GM18519 (cell line): ENCODE measurements at regions not wholly inside any gene's neighbourhood (a gene's known extent, or its start where the extent isn't known, plus 50 kb on each side); places are given as distances from the start of the nearest gene placed in this dataset.

Source experiments
- ATAC-seq: cut with Tn5 transposase; IDR thresholded peaks from one replicate; pipeline ENCODE4 v1.9.1; 2021; ENCODE audit warnings: mild to moderate bottlenecking, moderate library complexity; ENCODE audit not compliant: unreplicated experiment, low FRiP score

DNA sequence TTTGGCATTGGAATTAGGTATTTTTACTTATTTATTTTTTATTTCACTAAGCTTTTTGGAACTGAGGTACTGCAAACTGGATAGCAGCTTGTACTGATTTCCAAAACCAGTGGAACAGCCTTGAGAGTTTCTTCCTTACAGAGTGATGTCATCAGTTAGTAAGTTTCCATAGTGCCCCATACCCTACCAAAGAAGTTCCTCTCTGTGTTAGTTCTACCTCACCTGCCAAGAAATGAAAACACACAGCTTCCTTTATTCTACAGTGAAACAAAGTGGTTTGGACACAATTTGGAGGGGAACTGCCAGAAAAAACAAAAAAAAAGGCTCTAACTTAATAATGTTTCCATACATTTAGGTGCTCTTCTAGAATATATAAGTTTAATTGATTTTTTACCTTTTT lies 430.9 kb upstream of the ADGRL2 start:
- ATAC-seq: no peak

DNA sequence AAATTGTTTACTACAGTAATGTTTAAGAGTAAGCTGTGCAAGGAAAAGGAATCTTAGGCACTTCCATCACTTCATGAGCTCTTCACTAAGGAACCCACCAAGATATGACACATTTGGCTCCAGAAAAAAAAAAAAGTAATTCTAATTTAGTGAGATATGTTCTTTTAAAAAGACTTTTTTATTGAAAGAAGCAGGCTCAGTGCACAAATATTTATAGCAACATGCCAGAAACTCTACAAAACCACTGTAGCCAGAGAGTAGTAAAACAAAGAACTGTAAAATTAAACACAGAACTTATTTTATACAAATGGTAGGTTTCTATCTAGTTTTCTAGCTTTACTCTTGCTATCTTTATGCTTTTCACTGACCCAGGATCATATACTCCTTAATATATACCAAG lies 434.6 kb upstream of the ADGRL2 start:
- ATAC-seq: no peak

DNA sequence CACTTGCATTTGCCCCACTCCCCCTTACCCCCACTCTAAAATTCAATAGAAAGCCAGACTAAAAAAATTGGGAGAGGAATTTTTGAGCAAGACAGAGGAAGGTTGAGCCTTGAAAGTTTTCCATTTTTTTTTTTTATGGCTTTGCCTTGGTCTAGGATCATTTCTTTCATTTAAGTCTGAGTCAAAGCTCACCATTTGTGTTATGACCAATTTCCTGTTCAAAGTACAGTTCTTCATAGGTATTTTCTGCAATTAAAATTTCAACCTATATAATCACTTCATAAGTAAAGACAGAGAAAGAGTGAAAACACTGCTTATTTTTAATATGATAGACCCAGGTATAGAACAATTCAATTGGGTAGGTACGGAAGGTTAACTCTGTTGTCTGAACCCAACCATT lies 436.6 kb upstream of the ADGRL2 start:
- ATAC-seq: no peak

DNA sequence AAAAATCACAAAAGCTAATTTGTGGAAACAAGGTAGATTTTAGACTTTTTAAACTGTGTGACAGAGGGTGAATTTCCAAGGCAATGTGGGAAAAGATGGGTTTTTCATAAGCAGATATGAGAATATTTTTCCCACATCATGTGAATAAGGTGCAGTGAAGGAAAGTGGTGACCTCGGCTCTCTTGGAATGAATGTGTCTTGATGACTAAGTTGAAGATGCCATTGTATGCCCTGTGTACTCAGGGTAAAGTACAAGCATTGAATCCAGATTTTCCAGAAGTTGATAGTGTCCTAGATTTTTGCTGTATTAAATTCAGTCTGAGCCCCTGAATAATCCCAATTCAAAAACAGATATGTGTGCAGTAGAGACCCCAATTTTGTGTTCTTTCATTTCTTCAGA lies 442.6 kb upstream of the ADGRL2 start:
- ATAC-seq: no peak

DNA sequence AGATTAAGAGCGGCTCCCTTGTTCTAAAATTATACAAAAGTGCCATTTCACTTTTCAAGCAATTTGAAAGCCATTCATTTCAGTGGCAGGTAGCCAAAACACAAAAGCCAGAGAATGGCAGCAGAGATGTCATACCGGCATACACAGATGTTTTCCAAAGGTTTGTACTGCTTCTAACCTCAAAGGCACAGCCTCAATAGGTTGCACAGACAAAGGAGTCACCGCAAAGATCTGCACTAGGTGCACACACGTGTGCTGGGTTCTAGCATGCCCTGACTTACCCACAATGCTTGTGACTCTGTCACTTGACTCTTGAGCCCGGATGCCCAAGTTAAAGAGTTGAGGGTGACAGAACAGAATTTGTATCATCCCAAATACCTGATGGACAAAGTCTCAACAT lies 448.9 kb upstream of the ADGRL2 start:
- no peak for ATAC-seq

DNA sequence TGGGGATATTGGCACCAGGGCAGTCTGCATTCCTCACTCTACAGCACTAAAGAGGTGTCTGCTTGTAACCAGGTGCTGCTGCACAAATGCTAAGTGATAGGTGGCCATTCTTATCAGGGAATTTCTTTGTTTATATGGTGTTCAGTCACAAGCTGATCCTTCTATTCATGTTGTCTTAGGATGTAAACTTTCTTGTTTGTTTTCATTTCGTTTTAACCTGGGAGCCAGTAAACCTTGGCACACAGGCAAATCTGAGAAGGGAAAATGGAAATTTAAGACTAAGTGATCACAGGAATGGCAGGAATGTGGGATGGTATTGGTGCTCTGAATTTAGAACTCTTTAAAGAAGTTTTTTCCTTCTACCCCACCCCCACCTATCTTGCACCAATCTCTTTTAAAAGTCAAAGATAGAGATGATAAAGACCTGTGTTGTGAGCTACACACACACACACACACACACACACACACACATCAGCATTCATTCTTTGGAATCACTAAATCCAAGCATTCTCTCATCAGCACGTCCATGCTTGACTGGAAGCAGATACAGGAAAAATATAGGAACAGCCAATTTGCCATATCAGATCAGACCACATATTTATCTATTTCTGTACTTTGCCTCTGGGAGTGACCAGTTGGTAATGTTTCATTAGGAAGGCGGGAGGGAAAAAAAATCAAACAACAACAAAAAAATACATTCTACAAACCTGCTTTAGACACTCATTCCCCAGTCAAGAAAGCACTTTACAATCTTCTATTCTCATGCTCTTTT lies 451.4 kb upstream of the ADGRL2 start:
- no peak for ATAC-seq

DNA sequence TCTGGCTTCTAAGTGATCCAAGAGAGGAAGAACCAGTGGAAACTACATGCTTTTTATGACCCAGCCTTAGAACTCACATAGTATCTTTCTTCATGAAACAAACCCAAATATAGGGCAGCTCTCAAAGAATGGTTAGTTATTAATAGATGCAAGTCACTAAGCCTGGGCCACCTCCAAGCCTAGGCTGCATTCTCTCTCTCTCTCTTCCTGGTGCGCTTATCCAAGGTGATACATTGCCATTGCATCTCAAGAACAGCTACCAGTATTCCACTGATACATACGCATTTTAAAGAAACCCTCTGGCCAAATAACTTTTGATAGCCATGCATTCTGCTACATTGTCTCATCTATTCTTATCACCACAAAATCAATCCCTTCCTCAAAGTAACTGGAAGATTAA lies 455.6 kb upstream of the ADGRL2 start:
- ATAC-seq: no peak

DNA sequence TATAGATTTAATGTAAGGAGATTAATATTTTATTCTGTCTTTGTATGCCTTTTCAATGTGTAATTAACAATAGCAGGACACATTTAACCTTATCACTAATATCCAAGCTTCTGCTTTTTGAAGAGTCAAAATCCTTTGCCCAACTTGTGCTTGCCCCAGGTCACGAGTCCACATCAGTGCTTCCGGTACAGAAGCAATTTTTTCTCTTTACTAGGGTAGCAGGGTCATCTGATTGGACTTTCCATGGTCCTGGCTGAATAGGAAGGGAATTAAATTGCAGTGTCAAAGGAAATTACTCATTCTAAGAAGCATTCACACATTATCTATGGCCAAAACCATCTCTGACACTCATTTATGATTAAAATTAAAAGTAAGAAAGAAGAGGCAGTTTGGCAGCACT lies 460.5 kb upstream of the ADGRL2 start:
- no peak for ATAC-seq

DNA sequence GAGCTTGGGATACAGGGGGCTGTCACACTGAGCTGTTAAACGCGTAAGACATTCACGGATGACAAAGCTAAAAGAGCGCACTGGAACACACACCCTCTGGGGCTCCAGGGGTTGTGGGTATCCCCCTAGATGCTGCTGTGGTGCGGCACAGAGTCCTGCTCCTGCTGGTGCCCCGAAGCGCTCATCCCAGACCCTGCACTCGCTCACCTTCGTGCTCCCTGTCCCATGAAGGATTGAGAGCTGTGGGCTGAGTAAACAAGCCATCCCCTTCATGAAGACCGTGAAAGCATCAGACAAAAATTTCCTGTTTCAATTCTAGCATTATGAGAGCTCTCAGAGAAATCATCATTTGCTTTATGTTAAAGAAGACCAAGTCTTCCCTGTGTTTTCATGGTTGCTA lies 463.5 kb upstream of the ADGRL2 start:
- ATAC-seq: no peak

DNA sequence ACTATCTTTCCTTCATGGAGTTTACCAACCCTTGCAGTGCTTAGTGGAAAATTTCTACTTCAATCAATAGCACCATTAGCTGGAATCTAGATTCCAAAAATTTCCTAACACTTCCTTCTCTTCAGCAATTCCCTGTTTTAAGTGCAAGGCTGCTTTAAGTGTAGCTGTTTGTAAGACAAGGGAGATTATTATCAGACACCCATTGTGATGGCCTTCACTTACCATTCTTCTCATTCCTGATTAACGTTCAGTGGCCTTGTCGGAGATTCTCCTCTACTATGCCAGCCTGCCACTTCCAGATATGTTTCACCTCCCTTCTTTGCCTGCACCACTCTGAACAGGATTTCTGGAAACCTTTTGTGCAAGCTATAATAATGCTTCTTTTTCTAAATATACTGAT lies 464.9 kb upstream of the ADGRL2 start:
- no peak for ATAC-seq

DNA sequence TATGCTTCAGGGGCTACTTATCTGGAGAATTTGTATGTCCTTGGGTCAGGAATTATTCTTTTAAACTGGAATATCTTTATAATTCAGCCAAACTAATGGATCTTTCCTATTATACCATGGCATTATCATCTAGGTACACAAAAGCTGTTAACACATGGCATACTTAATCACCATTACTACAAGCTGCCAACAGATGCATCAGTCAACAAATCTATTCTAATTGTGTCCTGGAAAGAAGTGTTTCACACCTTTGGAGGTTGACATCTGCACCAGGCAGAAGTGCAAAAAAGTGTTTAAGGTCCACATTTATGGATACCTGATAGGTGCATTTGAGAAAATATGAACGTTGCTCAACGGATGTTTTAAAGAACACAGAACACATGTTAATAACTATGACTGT lies 470.2 kb upstream of the ADGRL2 start:
- no peak for ATAC-seq

DNA sequence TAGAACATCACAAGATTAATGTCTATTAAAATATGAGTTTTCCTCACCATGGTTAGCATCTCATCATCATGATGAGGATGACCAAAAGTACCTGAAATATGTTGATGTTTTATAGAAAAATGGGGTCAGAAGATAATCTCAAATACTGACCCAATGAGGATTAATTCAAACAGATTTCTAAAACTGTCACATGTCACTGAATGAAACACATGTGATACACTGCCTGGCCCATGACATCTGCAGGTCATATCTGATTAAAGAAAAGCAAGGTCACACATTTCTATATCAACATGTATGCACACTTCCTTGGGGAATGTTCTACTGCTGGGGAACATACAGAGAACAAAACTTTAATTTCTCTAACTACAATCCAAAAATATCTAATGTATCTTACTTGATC lies 470.6 kb upstream of the ADGRL2 start:
- ATAC-seq: no peak

DNA sequence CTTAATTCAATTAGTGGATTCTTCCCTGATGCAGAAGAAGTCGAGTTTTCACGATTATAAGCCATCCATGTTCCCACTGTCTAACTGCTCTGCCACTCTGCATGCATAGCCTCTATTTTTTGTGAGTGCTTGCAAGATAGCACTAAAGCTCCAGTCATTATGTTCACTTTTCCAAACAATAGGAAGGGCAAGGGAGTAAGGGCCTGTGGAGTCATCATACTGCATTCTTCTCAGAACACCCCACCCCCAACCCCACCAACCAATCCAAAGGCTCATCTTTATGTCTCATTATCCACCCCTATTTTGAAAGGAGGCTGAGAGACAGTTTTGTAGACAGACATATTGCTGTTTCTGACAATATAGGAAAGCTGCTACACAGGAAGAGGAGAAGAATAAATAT lies 471.7 kb upstream of the ADGRL2 start:
- no peak for ATAC-seq

DNA sequence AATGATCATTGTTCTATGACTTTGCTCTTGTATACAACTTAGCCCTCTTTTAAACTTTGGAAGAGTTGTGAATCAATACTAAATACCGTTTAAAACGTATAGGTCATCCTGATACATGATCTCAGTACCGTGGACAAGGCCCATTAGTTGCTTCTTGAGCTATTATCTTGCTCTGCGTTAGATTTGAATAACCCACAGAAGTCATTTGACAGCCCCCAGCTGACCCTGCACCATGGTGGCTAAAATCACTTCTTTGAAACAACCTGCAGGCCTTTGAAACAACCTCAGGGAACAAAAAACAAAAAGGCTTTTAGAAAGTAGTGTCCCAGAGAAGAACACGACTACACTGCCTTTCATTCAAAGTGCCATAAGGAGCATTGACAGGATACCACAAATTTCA lies 473.0 kb upstream of the ADGRL2 start:
- no peak for ATAC-seq

DNA sequence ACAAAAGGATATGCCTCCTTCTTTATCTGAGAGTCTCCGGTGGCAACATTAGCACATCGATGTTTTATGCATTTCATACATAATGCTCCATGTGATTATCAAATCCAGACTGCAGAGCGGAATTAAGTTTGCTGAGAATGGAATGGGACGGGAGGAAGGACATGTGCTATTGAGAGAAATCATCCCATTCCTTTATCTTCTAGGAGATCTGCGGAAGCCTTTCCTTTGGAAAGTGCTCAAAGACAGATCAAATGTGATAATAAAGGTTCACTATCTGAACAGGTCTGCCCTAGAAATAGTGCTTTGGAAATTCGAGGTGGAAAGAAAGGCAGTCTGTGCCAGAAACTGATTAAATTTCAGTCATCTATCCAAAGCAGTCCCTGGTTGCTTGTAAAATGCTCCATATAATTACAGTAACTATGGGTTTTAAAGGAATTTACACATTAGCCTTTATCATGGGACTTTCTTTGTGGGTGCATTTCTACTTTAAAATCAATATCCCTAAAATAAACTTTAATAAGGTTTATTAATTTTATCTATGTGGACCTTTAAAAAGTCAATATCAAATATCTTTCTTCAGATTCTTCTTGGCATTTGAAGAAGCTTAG lies 473.5 kb upstream of the ADGRL2 start:
- ATAC-seq: no peak

DNA sequence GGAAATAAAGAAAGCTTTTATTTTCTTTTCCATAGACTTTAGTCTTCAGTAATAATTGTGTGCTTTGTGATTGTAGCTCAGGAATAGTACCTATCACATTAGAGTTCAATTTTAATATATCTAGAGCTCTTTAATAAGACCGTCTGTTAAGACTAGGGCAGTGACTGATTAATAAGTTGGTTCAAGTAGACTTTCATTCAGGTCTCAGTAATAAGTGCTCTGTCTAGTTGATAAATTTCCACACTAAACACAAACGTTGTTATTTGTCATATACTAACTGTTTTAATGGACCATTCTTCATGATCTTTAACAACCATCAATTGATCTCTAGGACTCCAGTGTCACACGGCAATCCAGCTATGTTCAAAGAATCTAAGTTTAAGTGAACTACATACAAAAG lies 474.5 kb upstream of the ADGRL2 start:
- no peak for ATAC-seq

DNA sequence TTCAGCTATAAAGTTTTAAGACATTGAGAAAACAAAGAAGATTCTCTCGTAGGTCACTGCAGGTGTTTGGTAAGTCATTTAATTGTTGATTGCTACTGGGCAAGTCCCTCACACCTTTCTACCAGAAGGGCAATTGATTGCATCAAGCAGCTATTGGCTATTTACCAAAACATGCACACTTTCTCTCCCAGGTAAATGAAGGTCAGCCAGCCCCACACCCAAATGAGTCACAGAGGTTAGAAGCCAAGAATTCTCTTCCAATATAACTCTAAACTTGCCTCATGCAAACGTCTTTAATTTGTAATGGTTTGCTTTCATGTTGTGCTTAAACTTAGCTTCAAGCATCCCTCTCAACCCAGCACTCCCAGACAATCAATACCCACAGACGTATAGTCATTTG lies 475.3 kb upstream of the ADGRL2 start:
- ATAC-seq: no peak

DNA sequence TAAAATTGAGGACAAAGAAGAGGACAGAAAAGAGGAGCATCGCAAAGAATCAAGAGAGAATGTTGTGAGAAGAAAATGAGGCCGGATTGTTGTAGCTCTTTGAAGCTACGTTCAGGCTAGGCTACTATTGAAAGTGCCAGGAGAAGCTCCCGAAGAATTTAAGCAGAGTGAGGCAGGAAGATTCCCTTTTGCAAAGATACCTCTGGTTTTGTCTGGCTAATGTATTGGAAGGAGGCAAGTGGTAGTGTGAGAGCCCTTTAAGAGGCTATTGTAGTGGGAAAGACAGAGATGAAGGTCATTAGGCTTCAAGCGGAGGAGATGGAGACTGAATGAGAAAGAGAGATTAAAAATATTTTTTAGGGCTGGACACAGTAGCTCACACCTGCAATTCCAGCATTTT lies 476.9 kb upstream of the ADGRL2 start:
- ATAC-seq: no peak

DNA sequence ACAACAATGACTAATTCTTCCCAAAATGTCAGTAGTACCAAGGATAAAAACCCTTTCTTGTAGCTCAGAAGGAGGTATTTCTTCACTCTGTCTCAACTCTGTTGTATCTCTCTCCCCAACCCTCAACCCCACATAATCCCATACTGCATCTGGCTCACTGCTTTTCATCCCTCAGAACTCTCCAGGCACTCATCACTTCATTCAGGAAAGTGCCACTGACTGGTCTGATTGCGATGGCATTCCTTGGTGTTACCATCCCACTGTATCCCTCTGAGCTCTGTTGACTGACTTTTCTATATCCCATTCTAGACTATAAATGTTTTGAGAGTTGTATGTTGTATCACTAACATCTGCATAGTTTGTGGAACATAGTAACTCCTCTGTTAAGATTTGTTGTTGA lies 483.5 kb upstream of the ADGRL2 start:
- ATAC-seq: no peak

DNA sequence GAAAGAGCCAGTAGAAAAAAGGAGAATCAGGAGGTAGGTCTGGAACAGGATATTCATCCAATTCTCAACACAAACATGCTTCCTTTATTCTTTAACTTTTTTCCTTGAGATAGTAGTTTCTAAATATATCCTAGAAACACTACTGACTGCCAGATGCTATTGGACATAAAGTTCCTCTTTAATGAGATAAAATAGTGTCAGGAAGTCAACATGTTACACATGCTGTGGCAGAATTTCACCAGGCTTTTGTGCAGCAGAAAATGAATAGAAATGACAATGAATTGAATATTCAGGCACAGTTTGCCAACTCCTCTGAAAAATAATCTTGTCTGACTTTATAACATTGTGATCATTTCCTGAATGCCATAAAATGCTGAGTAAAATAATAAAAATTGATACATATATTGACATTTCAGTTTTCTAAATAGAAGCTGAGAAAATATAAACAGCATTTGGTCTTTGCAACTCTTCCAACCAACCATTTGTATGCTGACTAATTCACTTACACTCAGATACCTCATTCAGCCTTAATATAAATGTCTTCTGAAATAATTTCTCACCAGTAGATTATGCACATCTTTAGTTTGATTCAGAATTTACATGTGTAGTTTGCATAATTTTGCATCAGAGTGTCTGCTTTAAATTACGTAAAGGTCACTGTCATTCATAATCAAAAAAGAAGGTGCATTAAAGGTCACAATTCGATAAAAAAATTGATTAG lies 486.1 kb upstream of the ADGRL2 start:
- ATAC-seq: no peak

DNA sequence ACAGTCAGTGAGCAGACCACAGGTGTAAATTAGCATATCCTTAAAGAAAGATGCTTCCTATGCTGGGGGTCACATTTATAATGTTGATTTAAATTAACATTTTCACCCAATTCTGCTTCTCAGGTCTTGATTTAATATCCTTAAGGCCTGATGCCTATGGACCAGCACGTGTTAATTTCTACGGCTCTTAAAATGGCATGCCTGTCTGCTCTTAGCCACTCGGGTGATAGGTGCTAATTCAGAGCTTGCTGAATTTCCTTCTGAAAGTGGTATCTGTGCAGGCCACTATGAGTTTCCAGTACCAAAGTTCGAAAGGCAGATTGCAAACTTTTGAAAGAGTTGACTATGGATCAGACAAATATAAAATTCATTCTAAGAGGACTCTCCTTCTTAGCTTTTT lies 487.4 kb upstream of the ADGRL2 start:
- ATAC-seq: no peak

DNA sequence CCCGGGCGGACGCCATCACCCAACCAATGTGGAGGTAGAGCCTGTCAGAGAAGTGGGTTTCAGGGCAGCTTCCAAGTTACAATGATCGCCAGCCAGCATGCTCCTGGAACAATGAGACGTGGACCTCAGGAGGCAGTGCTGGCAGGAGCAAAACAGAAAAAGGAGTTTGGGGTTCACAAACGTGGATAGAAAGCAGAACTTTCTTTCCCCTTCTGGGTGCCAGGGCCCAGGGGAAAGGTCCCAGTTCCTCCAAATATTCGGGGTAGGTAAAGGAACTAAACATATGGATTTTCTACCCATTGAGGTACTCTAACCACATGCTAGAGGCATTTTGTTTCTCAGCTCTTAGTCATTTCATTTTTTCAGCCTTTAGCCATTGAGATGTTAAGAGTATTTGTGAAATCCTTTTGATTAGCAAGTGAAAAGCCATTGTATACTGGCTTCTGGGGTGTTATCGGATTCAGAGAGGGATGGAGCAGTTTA lies 488.4 kb upstream of the ADGRL2 start:
- no peak for ATAC-seq
